ENCODE measurements at regions not wholly inside any gene's neighbourhood (a gene's known extent, or its start where the extent isn't known, plus 50 kb on each side); places are given as distances from the start of the nearest gene placed in this dataset.
"Not testable (repeated sequence)": the region's sequence is repeated elsewhere in the genome, so short reads cannot be mapped to it uniquely, and the experiment has no call there.

DNA sequence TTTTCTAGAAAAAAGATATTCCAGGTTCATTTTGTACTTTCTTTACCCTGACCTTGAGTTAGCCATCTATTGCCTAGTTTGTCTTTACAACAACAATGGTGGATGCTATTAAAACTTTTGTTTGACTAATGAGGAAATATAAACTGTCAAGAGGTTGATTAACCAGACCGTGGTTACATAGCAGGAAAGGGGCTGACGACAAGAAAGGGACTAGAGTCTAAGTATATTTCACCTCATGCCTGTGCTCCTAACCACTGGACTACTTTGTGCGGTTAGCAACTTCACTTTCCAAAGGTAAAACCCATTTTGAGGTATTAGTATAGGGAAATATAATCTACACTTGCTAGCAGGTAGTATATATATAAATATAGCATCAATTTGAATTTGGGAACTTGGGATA is 327.1 kb downstream of the SATB1 start:
- Histone ChIP-seq H3K4me3 (ENCODE audit: low read depth in 1 of 2, low read length in 2 of 2) (no peak overlapping the region), H3K4me1 (ENCODE audit: control insufficient read depth in 2 of 2, insufficient read depth in 2 of 2, low read length in 1 of 2) (peaks cover 0 to 3% of the 10 kb centered on the region in 2 donors), H3K27me3 (ENCODE audit: control insufficient read depth in 1 of 2, insufficient read depth in 2 of 2, low read length in 2 of 2) (no peaks in the 10 kb centered on the region), H3K27ac (ENCODE audit: low read depth in 2 of 2, low read length in 1 of 2) (no peak overlapping the region), H3K36me3 (ENCODE audit: control insufficient read depth in 2 of 2, insufficient read depth in 2 of 2, low read length in 1 of 2) (no peaks in the 10 kb centered on the region), H3K9me3 (ENCODE audit: control insufficient read depth in 2 of 2, insufficient read depth in 1 of 2, low read depth in 1 of 2, low read length in 1 of 2) (peaks cover 0 to 2% of the 10 kb centered on the region in 2 donors)
- WGBS, 2 donors: 81 to 82% methylated on average over 3 of the region's 3 CpGs

DNA sequence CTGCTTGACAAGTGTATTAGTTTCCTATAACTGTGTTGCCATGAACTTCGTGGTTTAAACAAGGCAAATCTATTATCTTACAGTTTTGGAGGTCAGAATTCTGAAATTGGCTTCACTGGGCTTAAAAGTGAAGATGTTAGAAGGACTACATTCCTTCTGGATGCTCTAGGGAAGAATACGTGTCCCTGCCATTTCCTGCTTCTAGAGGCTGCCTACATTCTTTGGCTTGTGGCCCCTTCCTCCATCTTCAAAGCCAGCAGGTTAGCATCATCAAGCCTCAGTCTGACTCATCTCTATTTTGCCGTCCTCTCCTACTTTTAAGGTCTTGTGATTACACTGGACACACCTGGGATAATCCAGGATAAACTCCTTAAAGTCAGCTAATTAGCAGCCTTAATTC is 327.7 kb downstream of the SATB1 start:
- H3K9me3 ChIP-seq (ENCODE audit: control insufficient read depth in 2 of 2, insufficient read depth in 1 of 2, low read depth in 1 of 2, low read length in 1 of 2): peaks cover 0 to 2% of the 10 kb centered on the region in 2 donors
- no peak overlapping the region for H3K4me3 ChIP-seq (ENCODE audit: low read depth in 1 of 2, low read length in 2 of 2)
- WGBS, 2 donors: 75 to 80% methylated on average over 3 of the region's 3 CpGs
- no peak overlapping the region for H3K27ac ChIP-seq (ENCODE audit: low read depth in 2 of 2, low read length in 1 of 2)
- no peaks in the 10 kb centered on the region for H3K27me3 ChIP-seq (ENCODE audit: control insufficient read depth in 1 of 2, insufficient read depth in 2 of 2, low read length in 2 of 2)
- H3K4me1 ChIP-seq (ENCODE audit: control insufficient read depth in 2 of 2, insufficient read depth in 2 of 2, low read length in 1 of 2): peaks cover 0 to 3% of the 10 kb centered on the region in 2 donors
- H3K36me3 ChIP-seq (ENCODE audit: control insufficient read depth in 2 of 2, insufficient read depth in 2 of 2, low read length in 1 of 2): no peaks in the 10 kb centered on the region

DNA sequence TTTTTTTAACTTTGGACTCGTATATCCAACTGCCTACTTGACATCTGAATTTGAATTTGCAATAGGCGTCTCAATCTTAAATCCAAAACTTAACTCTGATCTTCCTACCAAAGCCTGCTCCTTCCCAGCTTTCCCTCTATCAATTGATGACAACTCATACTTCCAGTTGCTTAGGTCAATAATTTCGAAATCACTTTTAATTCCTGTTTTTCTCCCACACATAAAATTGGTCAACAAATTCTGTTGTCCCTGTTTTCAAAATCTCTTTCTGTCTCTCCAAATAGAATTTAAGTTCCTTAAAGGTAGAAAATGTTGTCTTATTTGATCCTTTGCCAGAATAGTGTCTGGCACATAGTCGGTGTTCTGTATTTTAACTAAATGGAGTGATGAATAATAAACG is 332.4 kb downstream of the SATB1 start:
- Histone ChIP-seq H3K9me3 (ENCODE audit: control insufficient read depth in 2 of 2, insufficient read depth in 1 of 2, low read depth in 1 of 2, low read length in 1 of 2) (peaks cover 0 to 2% of the 10 kb centered on the region in 2 donors), H3K4me3 (ENCODE audit: low read depth in 1 of 2, low read length in 2 of 2) (no peak overlapping the region), H3K4me1 (ENCODE audit: control insufficient read depth in 2 of 2, insufficient read depth in 2 of 2, low read length in 1 of 2) (no peaks in the 10 kb centered on the region), H3K27ac (ENCODE audit: low read depth in 2 of 2, low read length in 1 of 2) (no peak overlapping the region), H3K27me3 (ENCODE audit: control insufficient read depth in 1 of 2, insufficient read depth in 2 of 2, low read length in 2 of 2) (no peaks in the 10 kb centered on the region), H3K36me3 (ENCODE audit: control insufficient read depth in 2 of 2, insufficient read depth in 2 of 2, low read length in 1 of 2) (no peaks in the 10 kb centered on the region)
- WGBS, 2 donors: 42 to 51% methylated on average over 5 of the region's 5 CpGs

DNA sequence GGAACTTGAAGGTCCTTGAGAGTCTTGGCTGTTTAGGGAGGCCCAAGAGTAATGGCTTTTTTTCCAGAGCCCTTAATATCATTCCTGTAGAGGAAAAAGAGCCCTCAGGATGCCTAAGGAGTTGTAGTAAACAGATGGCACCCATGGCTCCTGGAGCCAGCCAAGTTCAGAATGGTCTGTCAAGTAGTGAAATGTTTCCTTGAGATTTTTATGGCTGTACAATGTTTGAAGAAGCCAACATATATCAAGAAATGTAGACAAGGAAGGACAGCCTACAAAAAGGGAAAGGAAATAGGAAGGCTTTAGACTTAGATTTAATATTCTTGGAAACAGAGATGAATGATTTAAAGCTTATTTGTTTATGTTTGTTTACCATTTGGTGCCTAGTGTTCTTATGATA is 334.8 kb downstream of the SATB1 start:
- Histone ChIP-seq H3K9me3 (ENCODE audit: control insufficient read depth in 2 of 2, insufficient read depth in 1 of 2, low read depth in 1 of 2, low read length in 1 of 2) (no peaks in the 10 kb centered on the region), H3K27me3 (ENCODE audit: control insufficient read depth in 1 of 2, insufficient read depth in 2 of 2, low read length in 2 of 2) (no peaks in the 10 kb centered on the region), H3K36me3 (ENCODE audit: control insufficient read depth in 2 of 2, insufficient read depth in 2 of 2, low read length in 1 of 2) (no peaks in the 10 kb centered on the region), H3K27ac (ENCODE audit: low read depth in 2 of 2, low read length in 1 of 2) (no peak overlapping the region), H3K4me1 (ENCODE audit: control insufficient read depth in 2 of 2, insufficient read depth in 2 of 2, low read length in 1 of 2) (no peaks in the 10 kb centered on the region), H3K4me3 (ENCODE audit: low read depth in 1 of 2, low read length in 2 of 2) (no peak overlapping the region)

DNA sequence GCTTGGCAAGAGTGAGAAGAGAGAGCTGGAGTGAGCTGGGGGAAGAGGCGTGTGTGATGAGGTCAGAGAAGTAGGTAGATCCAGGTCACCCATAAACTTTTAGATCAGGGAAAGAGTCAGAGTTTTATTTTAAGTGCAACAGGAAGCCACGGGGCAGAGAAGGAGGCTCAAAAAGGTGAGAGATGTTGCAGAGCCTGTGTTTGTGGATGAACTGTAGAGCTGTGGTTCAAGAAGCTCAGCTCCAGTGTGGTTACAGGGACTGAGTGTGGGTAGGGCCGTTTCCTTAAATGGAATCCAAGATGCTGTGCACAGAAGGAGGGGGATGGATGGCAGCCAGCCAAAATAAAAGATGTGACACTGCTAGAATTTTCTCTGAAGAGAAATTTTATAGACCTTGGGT is 337.2 kb downstream of the SATB1 start:
- no peaks in the 10 kb centered on the region for H3K9me3 ChIP-seq (ENCODE audit: control insufficient read depth in 2 of 2, insufficient read depth in 1 of 2, low read depth in 1 of 2, low read length in 1 of 2)
- H3K27ac ChIP-seq (ENCODE audit: low read depth in 2 of 2, low read length in 1 of 2): no peak overlapping the region
- no peaks in the 10 kb centered on the region for H3K4me1 ChIP-seq (ENCODE audit: control insufficient read depth in 2 of 2, insufficient read depth in 2 of 2, low read length in 1 of 2)
- 49 to 50% methylated on average over 3 of the region's 3 CpGs for WGBS, 2 donors
- no peak overlapping the region for H3K4me3 ChIP-seq (ENCODE audit: low read depth in 1 of 2, low read length in 2 of 2)
- H3K36me3 ChIP-seq (ENCODE audit: control insufficient read depth in 2 of 2, insufficient read depth in 2 of 2, low read length in 1 of 2): no peaks in the 10 kb centered on the region
- no peaks in the 10 kb centered on the region for H3K27me3 ChIP-seq (ENCODE audit: control insufficient read depth in 1 of 2, insufficient read depth in 2 of 2, low read length in 2 of 2)

DNA sequence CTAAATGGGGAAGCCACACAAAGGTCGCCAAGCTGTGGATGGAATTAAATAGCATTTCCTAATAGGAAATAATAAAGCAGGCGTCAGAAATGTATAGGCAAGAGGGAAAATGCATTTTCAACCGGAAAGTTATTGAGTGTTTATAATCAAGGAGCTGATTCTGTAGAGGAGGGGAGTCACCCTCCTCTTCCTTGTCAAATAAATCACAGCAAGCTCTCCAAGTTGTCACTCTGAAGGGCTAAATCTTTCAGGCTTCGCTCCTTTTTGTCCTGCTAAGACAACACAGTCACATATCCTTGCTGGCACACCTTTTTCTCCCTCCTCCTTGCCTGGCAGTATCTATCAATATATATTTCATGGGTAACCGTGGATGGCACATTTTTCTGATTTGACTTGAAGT is 338.4 kb downstream of the SATB1 start:
- WGBS, 2 donors: 58 to 62% methylated on average over 5 of the region's 5 CpGs
- Histone ChIP-seq H3K36me3 (ENCODE audit: control insufficient read depth in 2 of 2, insufficient read depth in 2 of 2, low read length in 1 of 2) (no peaks in the 10 kb centered on the region), H3K27ac (ENCODE audit: low read depth in 2 of 2, low read length in 1 of 2) (no peak overlapping the region), H3K9me3 (ENCODE audit: control insufficient read depth in 2 of 2, insufficient read depth in 1 of 2, low read depth in 1 of 2, low read length in 1 of 2) (no peaks in the 10 kb centered on the region), H3K27me3 (ENCODE audit: control insufficient read depth in 1 of 2, insufficient read depth in 2 of 2, low read length in 2 of 2) (no peaks in the 10 kb centered on the region), H3K4me3 (ENCODE audit: low read depth in 1 of 2, low read length in 2 of 2) (no peak overlapping the region), H3K4me1 (ENCODE audit: control insufficient read depth in 2 of 2, insufficient read depth in 2 of 2, low read length in 1 of 2) (no peaks in the 10 kb centered on the region)

DNA sequence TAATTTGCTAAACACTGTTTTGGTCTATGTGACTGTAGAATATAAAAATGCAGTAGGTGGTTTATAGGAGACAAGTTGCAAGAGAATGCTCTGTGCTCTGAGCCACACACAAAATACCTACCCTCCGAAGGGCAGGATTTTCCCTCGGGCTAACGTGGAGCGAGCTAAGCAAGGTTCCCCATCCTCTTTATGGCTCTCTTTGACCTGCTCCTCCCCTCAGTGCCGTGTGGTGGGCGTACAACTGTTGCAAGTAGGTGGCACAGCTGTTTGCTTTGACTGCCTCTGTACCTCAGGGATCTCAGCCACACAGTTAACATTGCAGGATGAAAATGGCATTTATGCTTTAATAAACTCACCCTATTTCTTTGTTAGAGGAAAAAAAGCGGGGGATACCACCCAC is 339.1 kb downstream of the SATB1 start:
- no peaks in the 10 kb centered on the region for H3K4me1 ChIP-seq (ENCODE audit: control insufficient read depth in 2 of 2, insufficient read depth in 2 of 2, low read length in 1 of 2)
- H3K9me3 ChIP-seq (ENCODE audit: control insufficient read depth in 2 of 2, insufficient read depth in 1 of 2, low read depth in 1 of 2, low read length in 1 of 2): no peaks in the 10 kb centered on the region
- WGBS, 2 donors: 72% methylated on average over 7 of the region's 7 CpGs
- H3K4me3 ChIP-seq (ENCODE audit: low read depth in 1 of 2, low read length in 2 of 2): no peak overlapping the region
- H3K27ac ChIP-seq (ENCODE audit: low read depth in 2 of 2, low read length in 1 of 2): no peak overlapping the region
- no peaks in the 10 kb centered on the region for H3K27me3 ChIP-seq (ENCODE audit: control insufficient read depth in 1 of 2, insufficient read depth in 2 of 2, low read length in 2 of 2)
- H3K36me3 ChIP-seq (ENCODE audit: control insufficient read depth in 2 of 2, insufficient read depth in 2 of 2, low read length in 1 of 2): no peaks in the 10 kb centered on the region

DNA sequence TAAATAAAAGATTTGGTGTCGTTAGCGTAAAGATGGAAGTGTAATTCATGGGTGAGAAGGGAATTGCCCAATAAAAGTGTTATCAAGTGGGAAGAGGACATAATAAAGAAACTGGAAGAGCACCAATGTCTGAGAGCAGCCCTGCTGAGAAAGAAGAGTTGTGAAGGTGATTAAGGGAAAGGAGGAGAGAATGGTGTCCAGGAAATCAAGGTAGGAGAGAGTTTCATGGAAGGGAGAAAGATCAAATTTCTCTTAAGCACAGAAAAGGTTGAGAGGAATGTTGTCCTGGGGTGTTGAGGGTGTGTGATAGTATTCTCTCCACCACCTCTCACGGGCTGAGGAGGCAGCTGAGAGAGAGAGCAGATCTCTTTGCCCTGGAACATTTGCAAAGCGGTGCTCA is 339.7 kb downstream of the SATB1 start:
- Histone ChIP-seq H3K4me1 (ENCODE audit: control insufficient read depth in 2 of 2, insufficient read depth in 2 of 2, low read length in 1 of 2) (no peaks in the 10 kb centered on the region), H3K4me3 (ENCODE audit: low read depth in 1 of 2, low read length in 2 of 2) (no peak overlapping the region), H3K27ac (ENCODE audit: low read depth in 2 of 2, low read length in 1 of 2) (no peak overlapping the region), H3K9me3 (ENCODE audit: control insufficient read depth in 2 of 2, insufficient read depth in 1 of 2, low read depth in 1 of 2, low read length in 1 of 2) (no peaks in the 10 kb centered on the region), H3K27me3 (ENCODE audit: control insufficient read depth in 1 of 2, insufficient read depth in 2 of 2, low read length in 2 of 2) (no peaks in the 10 kb centered on the region), H3K36me3 (ENCODE audit: control insufficient read depth in 2 of 2, insufficient read depth in 2 of 2, low read length in 1 of 2) (no peaks in the 10 kb centered on the region)
- WGBS, 2 donors: 77 to 85% methylated on average over 4 of the region's 4 CpGs

DNA sequence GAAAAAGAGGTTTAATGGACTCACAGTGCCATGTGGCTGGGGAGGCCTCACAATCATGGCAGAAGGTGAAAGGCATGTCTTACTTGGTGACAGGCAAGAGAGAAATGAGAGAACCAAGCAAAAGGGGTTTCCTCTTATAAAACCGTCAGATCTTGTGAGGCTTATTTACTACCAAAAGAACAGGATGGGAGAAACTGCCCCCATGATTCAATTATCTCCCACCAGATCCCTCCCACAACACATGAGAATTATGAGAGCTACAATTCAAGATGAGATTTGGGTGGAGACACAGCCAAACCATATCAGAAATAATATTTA is 340.8 kb upstream of the TBC1D5 start:
- WGBS, 2 donors: 83 to 91% methylated on average over 1 of the region's 1 CpG
- not testable (repeated sequence) for H3K27me3 ChIP-seq (ENCODE audit: control insufficient read depth in 1 of 2, insufficient read depth in 2 of 2, low read length in 2 of 2)

DNA sequence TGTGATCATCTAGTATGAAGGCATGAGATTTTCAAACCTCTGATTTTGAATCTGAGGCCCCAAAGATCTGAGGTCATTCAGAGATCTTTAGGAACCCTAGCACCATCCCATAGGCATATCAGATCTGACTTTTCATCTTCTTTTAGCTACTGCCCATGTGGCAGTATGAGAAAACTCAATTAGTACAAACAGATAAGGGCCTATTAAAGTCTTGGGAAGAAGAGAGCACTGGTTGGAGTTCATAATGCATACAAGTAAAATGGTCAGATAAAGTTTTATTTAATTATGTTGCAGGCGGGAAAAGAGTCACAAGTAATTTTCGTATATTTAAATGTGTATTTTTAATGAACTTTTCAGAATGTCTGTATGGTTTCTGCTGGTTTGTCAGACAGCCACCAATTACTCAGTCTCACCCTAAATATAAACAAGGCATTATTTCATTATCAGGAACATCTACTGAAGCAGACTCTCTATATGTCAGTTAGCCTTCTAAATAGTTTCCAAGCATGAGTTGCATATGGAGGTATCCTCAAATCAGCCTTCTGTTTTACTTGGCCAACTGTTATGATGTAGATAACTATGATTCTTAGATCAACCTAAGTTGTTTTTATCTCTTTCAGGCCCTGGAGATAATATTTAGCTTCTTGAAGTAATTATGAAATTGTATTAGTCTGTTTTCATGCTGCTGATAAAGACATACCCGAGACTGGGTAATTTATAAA is 340.3 kb upstream of the TBC1D5 start:
- no peaks in the 10 kb centered on the region for H3K36me3 ChIP-seq (ENCODE audit: control insufficient read depth in 2 of 2, insufficient read depth in 2 of 2, low read length in 1 of 2)
- H3K27ac ChIP-seq (ENCODE audit: low read depth in 2 of 2, low read length in 1 of 2): no peak overlapping the region
- H3K9me3 ChIP-seq (ENCODE audit: control insufficient read depth in 2 of 2, insufficient read depth in 1 of 2, low read depth in 1 of 2, low read length in 1 of 2): no peaks in the 10 kb centered on the region
- 85 to 92% methylated on average over 3 of the region's 3 CpGs for WGBS, 2 donors
- no peak overlapping the region for H3K4me3 ChIP-seq (ENCODE audit: low read depth in 1 of 2, low read length in 2 of 2)
- H3K4me1 ChIP-seq (ENCODE audit: control insufficient read depth in 2 of 2, insufficient read depth in 2 of 2, low read length in 1 of 2): no peaks in the 10 kb centered on the region
- no peaks in the 10 kb centered on the region for H3K27me3 ChIP-seq (ENCODE audit: control insufficient read depth in 1 of 2, insufficient read depth in 2 of 2, low read length in 2 of 2)

More for the DNA sequence above, 340.8 kb upstream of the TBC1D5 start:
- H3K4me1 ChIP-seq (ENCODE audit: control insufficient read depth in 2 of 2, insufficient read depth in 2 of 2, low read length in 1 of 2); H3K4me3 ChIP-seq (ENCODE audit: low read depth in 1 of 2, low read length in 2 of 2); H3K36me3 ChIP-seq (ENCODE audit: control insufficient read depth in 2 of 2, insufficient read depth in 2 of 2, low read length in 1 of 2); H3K27ac ChIP-seq (ENCODE audit: low read depth in 2 of 2, low read length in 1 of 2); H3K9me3 ChIP-seq (ENCODE audit: control insufficient read depth in 2 of 2, insufficient read depth in 1 of 2, low read depth in 1 of 2, low read length in 1 of 2): not testable (repeated sequence)

All from esophagus (tissue), 2 donors.